ENCODE measurements at regions not wholly inside any gene's neighbourhood (a gene's known extent, or its start where the extent isn't known, plus 50 kb on each side); places are given as distances from the start of the nearest gene placed in this dataset.
"Not testable (repeated sequence)": the region's sequence is repeated elsewhere in the genome, so short reads cannot be mapped to it uniquely, and the experiment has no call there.

GRCh38 chr16:88270171-88270790 is 112.5 kb upstream of the ZNF469 start:
- H3K36me3 ChIP-seq (ENCODE audit: control insufficient read depth, insufficient read depth, low read length); in situ Hi-C loops (cut with MboI): not testable (repeated sequence)

GRCh38 chr16:88271296-88271695 is 111.5 kb upstream of the ZNF469 start:
- POLR2A ChIA-PET: interaction anchor here (1.1 kb wide), 1 partner anchor 28 kb away, joined by 3 read pairs; no protein-coding TSS in a partner anchor

More at GRCh38 chr16:88270171-88270790, 112.5 kb upstream of the ZNF469 start:
- DNase-seq (ENCODE audit: extremely low read depth in 1 of 4, low spot score in 3 of 4); H3K9me1 ChIP-seq (ENCODE audit: control insufficient read depth, insufficient read depth, low read length); BruUV-seq (replicated peaks); ATAC-seq; CTCF ChIA-PET (ENCODE audit: low intra/inter-chr PET ratio); H3K4me3 ChIP-seq; FAIRE-seq; H3K4me2 ChIP-seq (ENCODE audit: insufficient read depth, low read length); H4K20me1 ChIP-seq (replicated peaks; ENCODE audit: control insufficient read depth, insufficient read depth, low read length); H3K9ac ChIP-seq (ENCODE audit: insufficient read depth in 1 of 2, low read depth in 2 of 2, low read length in 2 of 2); H3K27ac ChIP-seq (ENCODE audit: extremely low read depth, low read depth, low read length); H2AFZ ChIP-seq (ENCODE audit: low read depth, low read length); H3K79me2 ChIP-seq (ENCODE audit: control insufficient read depth, insufficient read depth, low read length); H3K9me3 ChIP-seq (replicated peaks; ENCODE audit: control insufficient read depth, insufficient read depth, low read depth, low read length); intact Hi-C loops (cut with micrococcal nuclease): not testable (repeated sequence)
- Histone ChIP-seq H3K4me1 (replicated peaks in 1 of 2; ENCODE audit: control insufficient read depth in 2 of 2, insufficient read depth in 2 of 2, low read length in 2 of 2) (peaks cover 2 to 18% of the 10 kb centered on the region in 2 experiments; a peak in 2 of 5 replicates), H3K27me3 (ENCODE audit: control insufficient read depth in 2 of 2, insufficient read depth in 2 of 2, low read length in 2 of 2) (peaks cover 0 to 15% of the 10 kb centered on the region in 2 experiments; a peak in 2 of 5 replicates)
- POLR2A ChIA-PET: interaction anchor here (1.1 kb wide), 1 partner anchor 29 kb away, joined by 3 read pairs; no protein-coding TSS in a partner anchor
- WGBS (ENCODE audit: insufficient coverage, low coverage, missing lambda C conversion rate): 7% methylated on average over 10 of the region's 10 CpGs

More at GRCh38 chr16:88271296-88271695, 111.5 kb upstream of the ZNF469 start:
- intact Hi-C loops (cut with micrococcal nuclease); H3K4me3 ChIP-seq; H3K79me2 ChIP-seq (ENCODE audit: control insufficient read depth, insufficient read depth, low read length); FAIRE-seq; H3K9me3 ChIP-seq (replicated peaks; ENCODE audit: control insufficient read depth, insufficient read depth, low read depth, low read length); H3K27ac ChIP-seq (ENCODE audit: extremely low read depth, low read depth, low read length); CTCF ChIA-PET (ENCODE audit: low intra/inter-chr PET ratio); H3K36me3 ChIP-seq (ENCODE audit: control insufficient read depth, insufficient read depth, low read length); BruUV-seq (replicated peaks); H3K4me2 ChIP-seq (ENCODE audit: insufficient read depth, low read length); H2AFZ ChIP-seq (ENCODE audit: low read depth, low read length); H3K9me1 ChIP-seq (ENCODE audit: control insufficient read depth, insufficient read depth, low read length); H4K20me1 ChIP-seq (replicated peaks; ENCODE audit: control insufficient read depth, insufficient read depth, low read length); H3K4me1 ChIP-seq (replicated peaks in 1 of 2; ENCODE audit: control insufficient read depth in 2 of 2, insufficient read depth in 2 of 2, low read length in 2 of 2); DNase-seq (ENCODE audit: extremely low read depth in 1 of 4, low spot score in 3 of 4); H3K9ac ChIP-seq (ENCODE audit: insufficient read depth in 1 of 2, low read depth in 2 of 2, low read length in 2 of 2); in situ Hi-C loops (cut with MboI); ATAC-seq: not testable (repeated sequence)
- 6% methylated on average over 7 of the region's 11 CpGs for WGBS (ENCODE audit: insufficient coverage, low coverage, missing lambda C conversion rate)
- TF ChIP-seq, protein P1, sequence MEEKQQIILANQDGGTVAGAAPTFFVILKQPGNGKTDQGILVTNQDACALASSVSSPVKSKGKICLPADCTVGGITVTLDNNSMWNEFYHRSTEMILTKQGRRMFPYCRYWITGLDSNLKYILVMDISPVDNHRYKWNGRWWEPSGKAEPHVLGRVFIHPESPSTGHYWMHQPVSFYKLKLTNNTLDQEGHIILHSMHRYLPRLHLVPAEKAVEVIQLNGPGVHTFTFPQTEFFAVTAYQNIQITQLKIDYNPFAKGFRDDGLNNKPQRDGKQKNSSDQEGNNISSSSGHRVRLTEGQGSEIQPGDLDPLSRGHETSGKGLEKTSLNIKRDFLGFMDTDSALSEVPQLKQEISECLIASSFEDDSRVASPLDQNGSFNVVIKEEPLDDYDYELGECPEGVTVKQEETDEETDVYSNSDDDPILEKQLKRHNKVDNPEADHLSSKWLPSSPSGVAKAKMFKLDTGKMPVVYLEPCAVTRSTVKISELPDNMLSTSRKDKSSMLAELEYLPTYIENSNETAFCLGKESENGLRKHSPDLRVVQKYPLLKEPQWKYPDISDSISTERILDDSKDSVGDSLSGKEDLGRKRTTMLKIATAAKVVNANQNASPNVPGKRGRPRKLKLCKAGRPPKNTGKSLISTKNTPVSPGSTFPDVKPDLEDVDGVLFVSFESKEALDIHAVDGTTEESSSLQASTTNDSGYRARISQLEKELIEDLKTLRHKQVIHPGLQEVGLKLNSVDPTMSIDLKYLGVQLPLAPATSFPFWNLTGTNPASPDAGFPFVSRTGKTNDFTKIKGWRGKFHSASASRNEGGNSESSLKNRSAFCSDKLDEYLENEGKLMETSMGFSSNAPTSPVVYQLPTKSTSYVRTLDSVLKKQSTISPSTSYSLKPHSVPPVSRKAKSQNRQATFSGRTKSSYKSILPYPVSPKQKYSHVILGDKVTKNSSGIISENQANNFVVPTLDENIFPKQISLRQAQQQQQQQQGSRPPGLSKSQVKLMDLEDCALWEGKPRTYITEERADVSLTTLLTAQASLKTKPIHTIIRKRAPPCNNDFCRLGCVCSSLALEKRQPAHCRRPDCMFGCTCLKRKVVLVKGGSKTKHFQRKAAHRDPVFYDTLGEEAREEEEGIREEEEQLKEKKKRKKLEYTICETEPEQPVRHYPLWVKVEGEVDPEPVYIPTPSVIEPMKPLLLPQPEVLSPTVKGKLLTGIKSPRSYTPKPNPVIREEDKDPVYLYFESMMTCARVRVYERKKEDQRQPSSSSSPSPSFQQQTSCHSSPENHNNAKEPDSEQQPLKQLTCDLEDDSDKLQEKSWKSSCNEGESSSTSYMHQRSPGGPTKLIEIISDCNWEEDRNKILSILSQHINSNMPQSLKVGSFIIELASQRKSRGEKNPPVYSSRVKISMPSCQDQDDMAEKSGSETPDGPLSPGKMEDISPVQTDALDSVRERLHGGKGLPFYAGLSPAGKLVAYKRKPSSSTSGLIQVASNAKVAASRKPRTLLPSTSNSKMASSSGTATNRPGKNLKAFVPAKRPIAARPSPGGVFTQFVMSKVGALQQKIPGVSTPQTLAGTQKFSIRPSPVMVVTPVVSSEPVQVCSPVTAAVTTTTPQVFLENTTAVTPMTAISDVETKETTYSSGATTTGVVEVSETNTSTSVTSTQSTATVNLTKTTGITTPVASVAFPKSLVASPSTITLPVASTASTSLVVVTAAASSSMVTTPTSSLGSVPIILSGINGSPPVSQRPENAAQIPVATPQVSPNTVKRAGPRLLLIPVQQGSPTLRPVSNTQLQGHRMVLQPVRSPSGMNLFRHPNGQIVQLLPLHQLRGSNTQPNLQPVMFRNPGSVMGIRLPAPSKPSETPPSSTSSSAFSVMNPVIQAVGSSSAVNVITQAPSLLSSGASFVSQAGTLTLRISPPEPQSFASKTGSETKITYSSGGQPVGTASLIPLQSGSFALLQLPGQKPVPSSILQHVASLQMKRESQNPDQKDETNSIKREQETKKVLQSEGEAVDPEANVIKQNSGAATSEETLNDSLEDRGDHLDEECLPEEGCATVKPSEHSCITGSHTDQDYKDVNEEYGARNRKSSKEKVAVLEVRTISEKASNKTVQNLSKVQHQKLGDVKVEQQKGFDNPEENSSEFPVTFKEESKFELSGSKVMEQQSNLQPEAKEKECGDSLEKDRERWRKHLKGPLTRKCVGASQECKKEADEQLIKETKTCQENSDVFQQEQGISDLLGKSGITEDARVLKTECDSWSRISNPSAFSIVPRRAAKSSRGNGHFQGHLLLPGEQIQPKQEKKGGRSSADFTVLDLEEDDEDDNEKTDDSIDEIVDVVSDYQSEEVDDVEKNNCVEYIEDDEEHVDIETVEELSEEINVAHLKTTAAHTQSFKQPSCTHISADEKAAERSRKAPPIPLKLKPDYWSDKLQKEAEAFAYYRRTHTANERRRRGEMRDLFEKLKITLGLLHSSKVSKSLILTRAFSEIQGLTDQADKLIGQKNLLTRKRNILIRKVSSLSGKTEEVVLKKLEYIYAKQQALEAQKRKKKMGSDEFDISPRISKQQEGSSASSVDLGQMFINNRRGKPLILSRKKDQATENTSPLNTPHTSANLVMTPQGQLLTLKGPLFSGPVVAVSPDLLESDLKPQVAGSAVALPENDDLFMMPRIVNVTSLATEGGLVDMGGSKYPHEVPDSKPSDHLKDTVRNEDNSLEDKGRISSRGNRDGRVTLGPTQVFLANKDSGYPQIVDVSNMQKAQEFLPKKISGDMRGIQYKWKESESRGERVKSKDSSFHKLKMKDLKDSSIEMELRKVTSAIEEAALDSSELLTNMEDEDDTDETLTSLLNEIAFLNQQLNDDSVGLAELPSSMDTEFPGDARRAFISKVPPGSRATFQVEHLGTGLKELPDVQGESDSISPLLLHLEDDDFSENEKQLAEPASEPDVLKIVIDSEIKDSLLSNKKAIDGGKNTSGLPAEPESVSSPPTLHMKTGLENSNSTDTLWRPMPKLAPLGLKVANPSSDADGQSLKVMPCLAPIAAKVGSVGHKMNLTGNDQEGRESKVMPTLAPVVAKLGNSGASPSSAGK (IDR thresholded peaks at IDR 0.05): 0 out of 2 replicates have a peak, but pooled peaks have one; percentile 37
- H3K27me3 ChIP-seq (ENCODE audit: control insufficient read depth in 2 of 2, insufficient read depth in 2 of 2, low read length in 2 of 2): peaks cover 0 to 15% of the 10 kb centered on the region in 2 experiments; a peak in 2 of 5 replicates

Data from K562 (cell line).